ENCODE measurements at regions not wholly inside any gene's neighbourhood (a gene's known extent, or its start where the extent isn't known, plus 50 kb on each side); places are given as distances from the start of the nearest gene placed in this dataset.

- Histone ChIP-seq H4K20me1 (ENCODE audit: insufficient read depth, low read length) (no peaks in the 10 kb centered on the region), H3K27ac (ENCODE audit: low read depth, low read length, poor library complexity, severe bottlenecking) (no peak overlapping the region), H3K4me3 (ENCODE audit: low read depth, low read length, poor library complexity, severe bottlenecking) (no peak overlapping the region), H3K9me2 (ENCODE audit: insufficient read depth, low read length) (no peaks in the 10 kb centered on the region), H3K36me3 (ENCODE audit: insufficient read depth, low read length) (no peaks in the 10 kb centered on the region), H3K4me1 (ENCODE audit: insufficient read depth, low read length, poor library complexity, severe bottlenecking) (no peaks in the 10 kb centered on the region), H3K9me3 (ENCODE audit: low read length) (no peaks in the 10 kb centered on the region), H3K4me2 (ENCODE audit: low read length) (no peak overlapping the region), H3K79me2 (ENCODE audit: insufficient read depth, low read depth, low read length) (no peaks in the 10 kb centered on the region), H2AFZ (ENCODE audit: low read length) (no peak overlapping the region)
- no TSS peak for BruUV-seq (replicated peaks)
- DNase-seq (ENCODE audit: low spot score) = no peak
- POLR2A ChIA-PET = no interaction called here
- no peak for TF ChIP-seq CTCF (conservative IDR thresholded peaks at IDR 0.05; ENCODE audit: low read length)
- TF ChIP-seq EZH2phosphoT487 (IDR thresholded peaks at IDR 0.05; ENCODE audit: borderline replicate concordance, low read depth, low read length) = no peak
- CTCF ChIA-PET (ENCODE audit: unreplicated experiment) = no interaction called here
- intact Hi-C loops (cut with micrococcal nuclease; ENCODE audit: unreplicated experiment) = no loop called here
These were observed 905.3 kb downstream of the KCNMA1 start for GRCh38 chr10:76732306-76732705.

GRCh38 chr10:76729841-76730487 lies 907.6 kb downstream of the KCNMA1 start:
- H2AFZ ChIP-seq (ENCODE audit: low read length) = no peak overlapping the region
- H3K4me2 ChIP-seq (ENCODE audit: low read length) = no peak overlapping the region
- DNase-seq (ENCODE audit: low spot score) = no peak
- ChIA-PET CTCF (ENCODE audit: unreplicated experiment) (no interaction called here), POLR2A (no interaction called here)
- H3K4me3 ChIP-seq (ENCODE audit: low read depth, low read length, poor library complexity, severe bottlenecking) = no peak overlapping the region
- no peaks in the 10 kb centered on the region for H3K4me1 ChIP-seq (ENCODE audit: insufficient read depth, low read length, poor library complexity, severe bottlenecking)
- no TSS peak for BruUV-seq (replicated peaks)
- no peak overlapping the region for H3K27ac ChIP-seq (ENCODE audit: low read depth, low read length, poor library complexity, severe bottlenecking)
- no peaks in the 10 kb centered on the region for H3K36me3 ChIP-seq (ENCODE audit: insufficient read depth, low read length)
- no peaks in the 10 kb centered on the region for H4K20me1 ChIP-seq (ENCODE audit: insufficient read depth, low read length)
- no peaks in the 10 kb centered on the region for H3K79me2 ChIP-seq (ENCODE audit: insufficient read depth, low read depth, low read length)
- no peaks in the 10 kb centered on the region for H3K9me2 ChIP-seq (ENCODE audit: insufficient read depth, low read length)
- TF ChIP-seq CTCF (conservative IDR thresholded peaks at IDR 0.05; ENCODE audit: low read length) (no peak), EZH2phosphoT487 (IDR thresholded peaks at IDR 0.05; ENCODE audit: borderline replicate concordance, low read depth, low read length) (no peak)
- H3K9me3 ChIP-seq (ENCODE audit: low read length) = no peaks in the 10 kb centered on the region
- intact Hi-C loops (cut with micrococcal nuclease; ENCODE audit: unreplicated experiment) = no loop called here

- H3K27ac ChIP-seq (ENCODE audit: low read depth, low read length, poor library complexity, severe bottlenecking) = no peak overlapping the region
- no TSS peak for BruUV-seq (replicated peaks)
- no peaks in the 10 kb centered on the region for H3K36me3 ChIP-seq (ENCODE audit: insufficient read depth, low read length)
- H2AFZ ChIP-seq (ENCODE audit: low read length) = no peak overlapping the region
- H3K4me3 ChIP-seq (ENCODE audit: low read depth, low read length, poor library complexity, severe bottlenecking) = no peak overlapping the region
- no peaks in the 10 kb centered on the region for H3K4me1 ChIP-seq (ENCODE audit: insufficient read depth, low read length, poor library complexity, severe bottlenecking)
- H3K9me3 ChIP-seq (ENCODE audit: low read length) = no peaks in the 10 kb centered on the region
- no peaks in the 10 kb centered on the region for H4K20me1 ChIP-seq (ENCODE audit: insufficient read depth, low read length)
- CTCF ChIA-PET (ENCODE audit: unreplicated experiment) = no interaction called here
- intact Hi-C loops (cut with micrococcal nuclease; ENCODE audit: unreplicated experiment) = no loop called here
- POLR2A ChIA-PET = no interaction called here
- H3K4me2 ChIP-seq (ENCODE audit: low read length) = no peak overlapping the region
- no peaks in the 10 kb centered on the region for H3K9me2 ChIP-seq (ENCODE audit: insufficient read depth, low read length)
- no peaks in the 10 kb centered on the region for H3K79me2 ChIP-seq (ENCODE audit: insufficient read depth, low read depth, low read length)
- no peak for TF ChIP-seq CTCF (conservative IDR thresholded peaks at IDR 0.05; ENCODE audit: low read length)
- no peak for TF ChIP-seq EZH2phosphoT487 (IDR thresholded peaks at IDR 0.05; ENCODE audit: borderline replicate concordance, low read depth, low read length)
- no peak for DNase-seq (ENCODE audit: low spot score)
These were observed 908.3 kb downstream of the KCNMA1 start for GRCh38 chr10:76729346-76729745.
